ENCODE measurements at regions not wholly inside any gene's neighbourhood (a gene's known extent, or its start where the extent isn't known, plus 50 kb on each side); places are given as distances from the start of the nearest gene placed in this dataset.

DNA sequence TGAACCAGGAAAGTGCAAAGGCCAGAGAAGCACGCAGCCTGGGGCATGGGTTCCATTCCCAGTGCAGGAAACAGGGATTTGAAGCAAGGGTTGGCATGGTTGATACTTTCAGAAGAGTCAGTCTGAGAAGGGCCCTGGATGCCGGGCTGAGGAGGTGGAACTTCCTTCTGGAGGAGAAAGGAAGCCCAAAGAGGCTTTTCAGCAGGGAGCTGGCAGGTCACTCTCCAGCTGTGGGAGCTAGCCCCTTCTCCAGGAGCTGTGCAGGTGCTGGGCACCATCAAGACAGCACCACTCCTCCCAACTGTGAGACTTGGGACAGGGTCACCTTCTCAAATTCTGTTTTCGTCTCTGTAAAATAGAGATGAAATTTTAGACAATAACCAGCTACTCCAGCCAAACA is 169.8 kb downstream of the ZNF248 start:
- H3K4me3 Mint-ChIP-seq, result no peak overlapping the region

DNA sequence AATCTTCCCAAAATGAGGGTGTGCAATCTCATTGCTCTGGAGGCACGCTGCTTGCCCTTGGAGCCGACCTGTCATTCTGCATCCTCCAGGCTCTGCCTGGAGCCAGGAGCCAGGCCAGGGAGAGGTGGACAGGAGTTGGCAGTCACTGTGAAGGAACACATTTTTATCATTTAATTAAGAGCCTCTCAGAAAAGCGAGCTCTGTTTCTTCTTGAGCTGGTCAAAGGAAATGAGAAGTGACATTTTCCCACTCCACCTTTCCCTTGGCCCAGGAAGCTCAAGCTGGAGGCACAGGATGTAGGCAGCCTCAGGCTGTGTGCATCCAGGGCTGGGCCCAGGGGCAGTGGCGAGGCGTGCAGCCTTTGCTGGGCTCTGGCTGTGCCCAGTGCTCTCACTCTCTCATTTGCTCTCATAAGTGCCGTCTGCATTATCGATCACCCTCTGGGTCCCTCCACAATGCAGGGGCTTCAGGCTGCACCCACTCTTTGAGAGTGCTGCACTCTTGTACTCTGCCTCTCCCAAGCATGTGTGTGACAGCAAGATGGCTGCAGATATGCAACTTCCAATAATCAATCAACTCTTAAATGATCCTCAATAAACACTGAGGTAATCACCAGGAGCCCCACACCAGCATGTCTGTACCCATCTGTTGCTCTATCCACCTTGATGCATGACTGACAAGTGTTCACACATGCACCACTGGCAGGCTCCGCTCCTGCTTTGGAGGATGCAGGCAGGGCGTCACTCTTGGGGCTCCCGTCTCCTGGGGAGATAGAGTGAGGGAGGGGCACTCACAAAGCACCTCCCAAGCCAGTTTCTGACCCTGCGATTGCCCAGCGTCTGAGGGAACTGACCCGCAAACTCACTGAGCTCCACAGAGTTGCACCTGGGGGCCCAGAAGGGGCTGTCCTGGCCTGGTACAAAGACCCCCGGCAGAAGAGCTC is 171.4 kb downstream of the ZNF248 start:
- H3K27me3 ChIP-seq (replicated peaks in 1 of 4; ENCODE audit: control extremely low read depth in 1 of 4, control insufficient read depth in 3 of 4, insufficient read depth in 4 of 4, low read length in 3 of 4), result no peaks in the 10 kb centered on the region
- no peaks in the 10 kb centered on the region for H3K36me3 ChIP-seq (replicated peaks in 1 of 2; ENCODE audit: control extremely low read depth in 1 of 2, control insufficient read depth in 1 of 2, extremely low read depth in 1 of 2, insufficient read depth in 2 of 2, low read length in 1 of 2)
- H4K20me1 ChIP-seq (ENCODE audit: control insufficient read depth, insufficient read depth, low read length, poor library complexity, severe bottlenecking), result no peaks in the 10 kb centered on the region
- H2AFZ ChIP-seq (ENCODE audit: insufficient read depth, low read depth, low read length, poor library complexity, severe bottlenecking), result no peak overlapping the region
- peaks cover 0 to 58% (median 2%) of the 10 kb centered on the region in 3 donors for H3K9me3 ChIP-seq (ENCODE audit: control extremely low read depth in 1 of 3, control insufficient read depth in 2 of 3, insufficient read depth in 1 of 3, low read length in 2 of 3)
- CTCF ChIA-PET, result no interaction called here
- WGBS (ENCODE audit: insufficient coverage), result 87% methylated on average over 14 of the region's 14 CpGs
- Mint-ChIP-seq H3K9me3 (ENCODE audit: insufficient read depth) (peaks cover 10% of the 10 kb centered on the region), H3K4me3 (no peak overlapping the region), H3K27ac (no peak overlapping the region), H3K4me1 (no peaks in the 10 kb centered on the region), H3K27me3 (no peaks in the 10 kb centered on the region)
- no peak overlapping the region for H3K9ac ChIP-seq (ENCODE audit: low read length)
- no peak for TF ChIP-seq EZH2 (IDR thresholded peaks at IDR 0.05; ENCODE audit: borderline replicate concordance, insufficient read depth, low read depth, low read length, poor library complexity, severe bottlenecking)
- TF ChIP-seq, protein P1, sequence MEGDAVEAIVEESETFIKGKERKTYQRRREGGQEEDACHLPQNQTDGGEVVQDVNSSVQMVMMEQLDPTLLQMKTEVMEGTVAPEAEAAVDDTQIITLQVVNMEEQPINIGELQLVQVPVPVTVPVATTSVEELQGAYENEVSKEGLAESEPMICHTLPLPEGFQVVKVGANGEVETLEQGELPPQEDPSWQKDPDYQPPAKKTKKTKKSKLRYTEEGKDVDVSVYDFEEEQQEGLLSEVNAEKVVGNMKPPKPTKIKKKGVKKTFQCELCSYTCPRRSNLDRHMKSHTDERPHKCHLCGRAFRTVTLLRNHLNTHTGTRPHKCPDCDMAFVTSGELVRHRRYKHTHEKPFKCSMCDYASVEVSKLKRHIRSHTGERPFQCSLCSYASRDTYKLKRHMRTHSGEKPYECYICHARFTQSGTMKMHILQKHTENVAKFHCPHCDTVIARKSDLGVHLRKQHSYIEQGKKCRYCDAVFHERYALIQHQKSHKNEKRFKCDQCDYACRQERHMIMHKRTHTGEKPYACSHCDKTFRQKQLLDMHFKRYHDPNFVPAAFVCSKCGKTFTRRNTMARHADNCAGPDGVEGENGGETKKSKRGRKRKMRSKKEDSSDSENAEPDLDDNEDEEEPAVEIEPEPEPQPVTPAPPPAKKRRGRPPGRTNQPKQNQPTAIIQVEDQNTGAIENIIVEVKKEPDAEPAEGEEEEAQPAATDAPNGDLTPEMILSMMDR (IDR thresholded peaks at IDR 0.05), result no peak
- H3K4me1 ChIP-seq (ENCODE audit: control insufficient read depth in 2 of 2, insufficient read depth in 2 of 2, low read length in 2 of 2), result no peaks in the 10 kb centered on the region
- H3K4me3 ChIP-seq (ENCODE audit: control extremely low read depth in 1 of 5, extremely low read depth in 1 of 5, insufficient read depth in 1 of 5, low read depth in 2 of 5, low read length in 4 of 5), result no peak overlapping the region
- intact Hi-C loops (cut with micrococcal nuclease), result no loop called here
- H3K27ac ChIP-seq (ENCODE audit: low read length in 2 of 2), result no peak overlapping the region
- H3K4me2 ChIP-seq (replicated peaks; ENCODE audit: low read depth, low read length, poor library complexity, severe bottlenecking), result no peak overlapping the region
- H3K79me2 ChIP-seq (ENCODE audit: control insufficient read depth, insufficient read depth, low read length), result no peaks in the 10 kb centered on the region
- POLR2A ChIA-PET, result no interaction called here
- DNase-seq, result no peak
- ATAC-seq (ENCODE audit: low read depth), result no peak

More for the DNA sequence above, 169.8 kb downstream of the ZNF248 start:
- TF ChIP-seq EZH2 (IDR thresholded peaks at IDR 0.05; ENCODE audit: borderline replicate concordance, insufficient read depth, low read depth, low read length, poor library complexity, severe bottlenecking), result no peak
- TF ChIP-seq, protein P1 (IDR thresholded peaks at IDR 0.05), result no peak
- H3K27ac Mint-ChIP-seq, result no peak overlapping the region
- H3K4me1 Mint-ChIP-seq, result no peaks in the 10 kb centered on the region
- Histone ChIP-seq H3K4me1 (ENCODE audit: control insufficient read depth in 2 of 2, insufficient read depth in 2 of 2, low read length in 2 of 2) (no peaks in the 10 kb centered on the region), H4K20me1 (ENCODE audit: control insufficient read depth, insufficient read depth, low read length, poor library complexity, severe bottlenecking) (no peaks in the 10 kb centered on the region), H3K4me2 (replicated peaks; ENCODE audit: low read depth, low read length, poor library complexity, severe bottlenecking) (no peak overlapping the region), H3K9me3 (ENCODE audit: control extremely low read depth in 1 of 3, control insufficient read depth in 2 of 3, insufficient read depth in 1 of 3, low read length in 2 of 3) (peaks cover 0 to 44% (median 2%) of the 10 kb centered on the region in 3 donors), H2AFZ (ENCODE audit: insufficient read depth, low read depth, low read length, poor library complexity, severe bottlenecking) (no peak overlapping the region), H3K9ac (ENCODE audit: low read length) (no peak overlapping the region), H3K79me2 (ENCODE audit: control insufficient read depth, insufficient read depth, low read length) (no peaks in the 10 kb centered on the region), H3K4me3 (ENCODE audit: control extremely low read depth in 1 of 5, extremely low read depth in 1 of 5, insufficient read depth in 1 of 5, low read depth in 2 of 5, low read length in 4 of 5) (no peak overlapping the region), H3K27ac (ENCODE audit: low read length in 2 of 2) (no peak overlapping the region), H3K27me3 (replicated peaks in 1 of 4; ENCODE audit: control extremely low read depth in 1 of 4, control insufficient read depth in 3 of 4, insufficient read depth in 4 of 4, low read length in 3 of 4) (no peaks in the 10 kb centered on the region), H3K36me3 (replicated peaks in 1 of 2; ENCODE audit: control extremely low read depth in 1 of 2, control insufficient read depth in 1 of 2, extremely low read depth in 1 of 2, insufficient read depth in 2 of 2, low read length in 1 of 2) (no peaks in the 10 kb centered on the region)
- DNase-seq, result no peak
- intact Hi-C loops (cut with micrococcal nuclease), result no loop called here
- H3K27me3 Mint-ChIP-seq, result no peaks in the 10 kb centered on the region
- peaks cover 6% of the 10 kb centered on the region for H3K9me3 Mint-ChIP-seq (ENCODE audit: insufficient read depth)
- ATAC-seq (ENCODE audit: low read depth), result no peak
- POLR2A ChIA-PET, result no interaction called here
- 74% methylated on average over 3 of the region's 3 CpGs for WGBS (ENCODE audit: insufficient coverage)
- CTCF ChIA-PET, result no interaction called here
